ENCODE measurements at regions not wholly inside any gene's neighbourhood (a gene's known extent, or its start where the extent isn't known, plus 50 kb on each side); places are given as distances from the start of the nearest gene placed in this dataset.

DNA sequence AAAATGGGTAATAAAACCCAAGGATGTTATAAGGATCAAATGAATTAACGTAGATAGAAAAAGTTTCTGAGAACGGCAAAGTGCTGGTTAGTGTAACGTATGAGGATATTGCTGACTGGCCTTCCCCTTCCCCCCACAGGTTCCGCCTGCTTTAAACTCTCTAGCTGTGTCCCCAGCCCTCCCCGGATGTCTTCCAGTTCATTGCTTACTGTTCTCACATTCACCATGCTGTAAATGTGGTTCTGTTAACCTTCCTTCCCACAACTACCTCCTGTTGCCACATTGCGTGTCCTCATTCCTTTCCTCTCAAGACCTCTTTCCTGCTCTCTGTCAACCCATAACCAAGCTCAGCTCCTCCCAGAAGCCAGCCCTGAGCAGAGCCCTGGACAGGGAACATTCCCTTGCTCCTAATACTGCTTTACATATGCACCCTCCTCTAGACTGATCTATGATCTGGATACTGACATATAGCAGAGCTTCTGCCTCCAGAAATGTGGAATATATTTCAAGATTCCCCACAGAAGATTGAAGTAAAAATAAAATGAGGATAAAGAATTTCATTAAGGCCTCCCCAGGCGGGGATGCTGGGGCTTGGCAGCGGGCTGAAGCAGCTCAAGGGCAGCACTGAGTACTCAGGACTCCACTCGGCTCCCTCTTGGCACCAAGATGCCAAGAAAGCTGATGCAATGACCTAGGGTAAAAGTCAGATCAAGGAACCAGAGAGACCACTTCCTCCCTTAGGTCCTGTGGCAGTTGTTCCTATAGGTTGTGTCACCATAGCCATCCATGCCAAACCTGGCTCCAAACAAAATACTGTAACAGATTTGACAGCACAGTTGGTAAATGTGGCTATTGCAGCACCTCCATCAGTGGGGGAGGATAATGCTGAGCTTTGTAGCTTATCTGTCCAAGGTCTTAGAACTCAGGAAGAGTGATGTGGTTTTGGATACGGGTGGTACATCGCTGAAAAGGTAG lies 136.4 kb upstream of the PIK3C3 start:
- TF ChIP-seq, protein P1, sequence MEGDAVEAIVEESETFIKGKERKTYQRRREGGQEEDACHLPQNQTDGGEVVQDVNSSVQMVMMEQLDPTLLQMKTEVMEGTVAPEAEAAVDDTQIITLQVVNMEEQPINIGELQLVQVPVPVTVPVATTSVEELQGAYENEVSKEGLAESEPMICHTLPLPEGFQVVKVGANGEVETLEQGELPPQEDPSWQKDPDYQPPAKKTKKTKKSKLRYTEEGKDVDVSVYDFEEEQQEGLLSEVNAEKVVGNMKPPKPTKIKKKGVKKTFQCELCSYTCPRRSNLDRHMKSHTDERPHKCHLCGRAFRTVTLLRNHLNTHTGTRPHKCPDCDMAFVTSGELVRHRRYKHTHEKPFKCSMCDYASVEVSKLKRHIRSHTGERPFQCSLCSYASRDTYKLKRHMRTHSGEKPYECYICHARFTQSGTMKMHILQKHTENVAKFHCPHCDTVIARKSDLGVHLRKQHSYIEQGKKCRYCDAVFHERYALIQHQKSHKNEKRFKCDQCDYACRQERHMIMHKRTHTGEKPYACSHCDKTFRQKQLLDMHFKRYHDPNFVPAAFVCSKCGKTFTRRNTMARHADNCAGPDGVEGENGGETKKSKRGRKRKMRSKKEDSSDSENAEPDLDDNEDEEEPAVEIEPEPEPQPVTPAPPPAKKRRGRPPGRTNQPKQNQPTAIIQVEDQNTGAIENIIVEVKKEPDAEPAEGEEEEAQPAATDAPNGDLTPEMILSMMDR (conservative IDR thresholded peaks at IDR 0.05; ENCODE audit: low read depth): no peak
- ChIA-PET CTCF (interaction anchor here (0.6 kb wide), 1 partner anchor 147 kb away, joined by 5 read pairs; no protein-coding TSS in a partner anchor), POLR2A (ENCODE audit: low non-redundant PET) (no interaction called here)
- DNase-seq (ENCODE audit: low spot score): no peak
- no peak overlapping the region for H3K27ac ChIP-seq

GRCh38 chr18:41814651-41815050 lies 140.4 kb upstream of the PIK3C3 start:
- CTCF ChIA-PET: no interaction called here
- POLR2A ChIA-PET (ENCODE audit: low non-redundant PET): no interaction called here
- DNase-seq (ENCODE audit: low spot score): no peak
- no peak overlapping the region for H3K27ac ChIP-seq
- TF ChIP-seq, protein P1 (conservative IDR thresholded peaks at IDR 0.05; ENCODE audit: low read depth): no peak

- POLR2A ChIA-PET (ENCODE audit: low non-redundant PET): no interaction called here
- no peak overlapping the region for H3K27ac ChIP-seq
- TF ChIP-seq, protein P1 (conservative IDR thresholded peaks at IDR 0.05; ENCODE audit: low read depth): no peak
- no peak for DNase-seq (ENCODE audit: low spot score)
- CTCF ChIA-PET: interaction anchor here (0.6 kb wide), 1 partner anchor 1779 kb away, joined by 3 read pairs; no protein-coding TSS in a partner anchor
These were observed 145.4 kb upstream of the PIK3C3 start for GRCh38 chr18:41809652-41810051.

DNA sequence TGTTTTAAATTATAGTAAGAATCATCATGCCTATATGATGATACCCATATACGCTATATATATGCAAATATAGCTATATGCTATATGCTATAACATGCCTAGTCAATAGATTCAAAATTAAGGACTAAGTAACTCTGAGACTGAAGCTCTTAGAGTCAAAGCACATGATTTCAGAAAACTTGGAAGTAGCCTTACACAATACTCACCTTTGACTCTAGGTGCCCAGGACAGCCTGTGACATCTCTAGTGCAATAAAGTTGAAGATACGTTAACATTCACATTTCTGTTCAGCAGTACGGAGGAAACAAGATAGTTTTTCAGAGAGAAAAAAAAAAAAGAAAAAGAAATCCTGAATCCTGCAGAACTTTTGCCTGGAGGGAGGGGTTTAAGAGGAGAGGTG lies 149.7 kb upstream of the PIK3C3 start:
- ChIA-PET POLR2A (ENCODE audit: low non-redundant PET) (no interaction called here), CTCF (interaction anchor here (0.6 kb wide), 2 partner anchors 1516 to 1606 kb away, joined by 3 to 8 read pairs; no protein-coding TSS in a partner anchor)
- no peak overlapping the region for H3K27ac ChIP-seq
- TF ChIP-seq, protein P1 (conservative IDR thresholded peaks at IDR 0.05; ENCODE audit: low read depth): no peak
- DNase-seq (ENCODE audit: low spot score): no peak

- POLR2A ChIA-PET (ENCODE audit: low non-redundant PET): no interaction called here
- no peak for DNase-seq (ENCODE audit: low spot score)
- no peak overlapping the region for H3K27ac ChIP-seq
- CTCF ChIA-PET: interaction anchor here (0.7 kb wide), 1 partner anchor 18 kb away, joined by 5 read pairs; no protein-coding TSS in a partner anchor
- TF ChIP-seq, protein P1 (conservative IDR thresholded peaks at IDR 0.05; ENCODE audit: low read depth): no peak
These were observed 156.2 kb upstream of the PIK3C3 start for GRCh38 chr18:41798879-41799278.

DNA sequence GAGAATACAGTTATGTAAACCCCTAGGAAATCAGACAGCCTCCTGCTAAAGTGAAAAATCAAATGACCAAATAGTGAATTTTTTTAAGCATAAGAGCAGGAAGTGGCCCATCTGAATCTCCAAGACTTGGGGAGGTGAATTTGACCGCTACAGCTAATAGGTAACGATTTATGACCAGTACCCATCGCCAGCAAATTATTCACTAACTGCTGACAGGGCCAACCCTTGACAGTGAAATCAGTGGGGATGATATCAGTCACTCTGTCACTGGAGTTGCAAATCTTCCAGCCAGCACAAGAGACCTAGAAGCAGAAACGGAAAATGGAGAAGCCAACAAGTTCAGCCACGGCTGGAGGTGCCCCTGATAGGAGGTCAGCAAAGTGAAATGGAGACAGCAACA lies 164.3 kb upstream of the PIK3C3 start:
- DNase-seq (ENCODE audit: low spot score): no peak
- ChIA-PET POLR2A (ENCODE audit: low non-redundant PET) (no interaction called here), CTCF (no interaction called here)
- TF ChIP-seq, protein P1 (conservative IDR thresholded peaks at IDR 0.05; ENCODE audit: low read depth): no peak
- no peak overlapping the region for H3K27ac ChIP-seq

Measured in RWPE1 (cell line).